K562 (cell line): ENCODE measurements at regions not wholly inside any gene's neighbourhood (a gene's known extent, or its start where the extent isn't known, plus 50 kb on each side); places are given as distances from the start of the nearest gene placed in this dataset.

Source experiments
- ATAC-seq: fragments of 200-7000 bp; cut with Tn5 transposase; 3 replicates; pipeline ENCODE4 v1.9.1; 2020; ENCODE audit warnings: moderate library complexity
- BruUV-seq: library from RNA; stranded (reverse); fragments of 400-500 nt; replicated peaks from 2 replicates; lab custom pipeline; 2021; lab: Mats Ljungman, UMichigan
- CTCF ChIA-PET: fragments of 300-600 bp; formaldehyde crosslinking; extraction: SDS; loops from one replicate; lab custom pipeline; 2021; ENCODE audit warnings: low intra/inter-chr PET ratio; lab: Yijun Ruan, JAX
- POLR2A ChIA-PET: fragments of 300-600, 350-650 bp; sonication (Branson Sonifier 250); formaldehyde crosslinking; extraction: SDS; loops from one replicate; lab custom pipeline; 2021; ENCODE audit warnings: antibody characterized with exemption, inconsistent platforms; lab: Yijun Ruan, JAX
- DNase-seq, 4 experiments: peaks; one replicate each; pipeline versions ENCODE4 v3.0.0 to v3.0.0-alpha.2; 2011 to 2018; ENCODE audit warnings: low spot score in 3 of 4, mixed read lengths in 3 of 4; ENCODE audit errors: extremely low read depth in 1 of 4
- FAIRE-seq: peaks from 2 replicates; lab custom pipeline; 2011; peaks lifted over from hg19 to GRCh38; lab: Jason Lieb, UNC
- H2AFZ ChIP-seq: 2 replicates; pipeline ENCODE4 v1.6.0; 2011; ENCODE audit warnings: low read depth, low read length, control low read depth, inconsistent platforms
- H3K27ac ChIP-seq: fragments of 200-600 bp; 3 replicates; pipeline ENCODE4 v1.8.0; 2011; ENCODE audit warnings: low read depth, mild to moderate bottlenecking, control low read depth, inconsistent platforms, low read length, moderate library complexity, mixed read lengths; ENCODE audit errors: extremely low read depth
- H3K27me3 ChIP-seq, 2 experiments: fragments of 300-600 bp in 1 of 2; 2 replicates in 1 of 2; 3 replicates in 1 of 2; pipeline versions ENCODE4 v1.6.0 to v1.8.0; 2011; ENCODE audit warnings: inconsistent platforms in 2 of 2, low read length in 2 of 2, mild to moderate bottlenecking in 1 of 2, mixed read lengths in 1 of 2, moderate library complexity in 1 of 2; ENCODE audit not compliant: control insufficient read depth in 2 of 2, insufficient read depth in 2 of 2
- H3K36me3 ChIP-seq: fragments of 300-600 bp; 3 replicates; pipeline ENCODE4 v1.8.0; 2011; ENCODE audit warnings: mild to moderate bottlenecking, low read length, inconsistent platforms; ENCODE audit not compliant: control insufficient read depth, insufficient read depth
- H3K4me1 ChIP-seq, 2 experiments: fragments of 200-600 bp in 1 of 2; replicated peaks in 1 of 2; 2 replicates in 1 of 2; 3 replicates in 1 of 2; pipeline versions ENCODE4 v1.5.1 to v1.8.0; 2011; ENCODE audit warnings: inconsistent platforms in 2 of 2, low read length in 2 of 2, mild to moderate bottlenecking in 1 of 2, mixed read lengths in 1 of 2, moderate library complexity in 1 of 2; ENCODE audit not compliant: control insufficient read depth in 2 of 2, insufficient read depth in 2 of 2
- H3K4me2 ChIP-seq: 2 replicates; pipeline ENCODE4 v1.6.1; 2011; ENCODE audit warnings: low read length, control low read depth, inconsistent platforms, mixed read lengths; ENCODE audit not compliant: insufficient read depth
- H3K4me3 ChIP-seq: fragments of 200-600 bp; sonication (generic), shearing (Covaris generic); 2 replicates; pipeline ENCODE4 v1.5.1; 2016; ENCODE audit warnings: control low read depth, inconsistent platforms
- H3K79me2 ChIP-seq: fragments of 200-600 bp; 3 replicates; pipeline ENCODE4 v1.8.0; 2011; ENCODE audit warnings: low read length, inconsistent platforms; ENCODE audit not compliant: control insufficient read depth, insufficient read depth
- H3K9ac ChIP-seq, 2 experiments: 2 replicates each; pipeline versions ENCODE4 v1.6.0 to v1.6.1; 2011; ENCODE audit warnings: low read depth in 2 of 2, low read length in 2 of 2, control low read depth in 1 of 2, inconsistent platforms in 1 of 2, mild to moderate bottlenecking in 1 of 2, mixed read lengths in 1 of 2; ENCODE audit not compliant: insufficient read depth in 1 of 2
- H3K9me1 ChIP-seq: one replicate; pipeline ENCODE4 v1.6.0; 2011; ENCODE audit warnings: inconsistent platforms, mild to moderate bottlenecking, low read length, moderate library complexity; ENCODE audit not compliant: control insufficient read depth, insufficient read depth
- H3K9me3 ChIP-seq: replicated peaks from 2 replicates; pipeline ENCODE4 v1.5.1; 2011; ENCODE audit warnings: low read depth, low read length, inconsistent platforms; ENCODE audit not compliant: control insufficient read depth, insufficient read depth
- H4K20me1 ChIP-seq: replicated peaks from 2 replicates; pipeline ENCODE4 v1.6.1; 2011; ENCODE audit warnings: low read length, inconsistent platforms, mixed read lengths; ENCODE audit not compliant: control insufficient read depth, insufficient read depth
- ATF1 ChIP-seq, 2 experiments: fragments of 450-650 bp in 1 of 2; IDR thresholded peaks; 2 replicates each; pipeline ENCODE4 v1.6.1; 2016; ENCODE audit warnings: missing compliant biosample characterization in 1 of 2, missing genetic modification characterization in 1 of 2
- BDP1 ChIP-seq: IDR thresholded peaks from 3 replicates; pipeline ENCODE4 v1.6.1; 2011; ENCODE audit not compliant: insufficient read length, insufficient read depth
- ETS1 ChIP-seq: conservative IDR thresholded peaks from 2 replicates; pipeline ENCODE4 v1.6.1; 2011; ENCODE audit warnings: low read depth, mild to moderate bottlenecking, low read length; ENCODE audit not compliant: control insufficient read depth
- GABPA ChIP-seq: fragments of 200-800 bp; sonication (Bioruptor generic); conservative IDR thresholded peaks from 2 replicates; pipeline ENCODE4 v1.6.1; 2016; ENCODE audit warnings: low read depth, missing genetic modification characterization, missing compliant biosample characterization
- GABPB1 ChIP-seq: sonication (generic); formaldehyde crosslinking; IDR thresholded peaks from 2 replicates; pipeline ENCODE4 v1.8.0; 2022; ENCODE audit warnings: mild to moderate bottlenecking, missing genetic modification reagents
- L3MBTL2 ChIP-seq: fragments of 450-650 bp; IDR thresholded peaks from 2 replicates; pipeline ENCODE4 v1.6.1; 2016; ENCODE audit warnings: mild to moderate bottlenecking, moderate library complexity
- POLR2G ChIP-seq: fragments of 200-400 bp; formaldehyde crosslinking; IDR thresholded peaks from 2 replicates; pipeline ENCODE4 v1.6.1; 2017; ENCODE audit warnings: low read depth, mild to moderate bottlenecking, antibody characterized with exemption, low read length, moderate library complexity
- RBFOX2 ChIP-seq: fragments of 200-400 bp; formaldehyde crosslinking; IDR thresholded peaks from 2 replicates; pipeline ENCODE4 v1.6.1; 2017; ENCODE audit warnings: low read depth, mild to moderate bottlenecking, low read length, moderate library complexity
- YY1 ChIP-seq, 3 experiments: IDR thresholded peaks; 2 replicates each; pipeline ENCODE4 v1.6.1; 2011; ENCODE audit warnings: low read length in 2 of 3, mild to moderate bottlenecking in 2 of 3, moderate library complexity in 2 of 3, borderline replicate concordance in 1 of 3, control low read depth in 1 of 3, low read depth in 1 of 3; ENCODE audit not compliant: insufficient read depth in 3 of 3, insufficient replicate concordance in 2 of 3, control insufficient read depth in 1 of 3, insufficient read length in 1 of 3; ENCODE audit errors: extremely low read depth in 1 of 3
- ZNF3 ChIP-seq: fragments of 250-450 bp; sonication (Bioruptor Pico); IDR thresholded peaks from 2 replicates; pipeline ENCODE4 v1.5.0; 2021; ENCODE audit warnings: mild to moderate bottlenecking, moderate library complexity
- ZNF695 ChIP-seq: fragments of 450-650 bp; formaldehyde crosslinking; IDR thresholded peaks from 2 replicates; pipeline ENCODE4 v1.4.0; 2020; ENCODE audit warnings: mild to moderate bottlenecking, moderate library complexity
- WGBS: fragments of 100-300 bp; shearing (Covaris generic); methylation state at CpG from one replicate; pipeline ENCODE4 v1.1.6; 2016; ENCODE audit warnings: low coverage, mixed read lengths; ENCODE audit not compliant: insufficient coverage; ENCODE audit errors: missing lambda C conversion rate; 5-methylcytosine and 5-hydroxymethylcytosine counted together
- in situ Hi-C: fragments of 300-500 bp; cut with MboI; formaldehyde crosslinking; loops from 4 replicates; pipeline ENCODE4 v1.15.0; 2018; ENCODE audit warnings: inconsistent platforms, mixed read lengths
- intact Hi-C: fragments of 100-400 bp; cut with micrococcal nuclease; formaldehyde crosslinking; loops from 2 replicates; pipeline ENCODE4 v1.14.2; 2022
- TF ChIP-seq, protein P1 (sequence below), 2 experiments: fragments of 450-650 bp in 1 of 2; sonication (generic) in 1 of 2; formaldehyde crosslinking in 1 of 2; IDR thresholded peaks; 2 replicates each; pipeline versions ENCODE4 v1.7.1 to v1.9.0; 2016 to 2022; ENCODE audit warnings: inconsistent platforms in 1 of 2, mild to moderate bottlenecking in 1 of 2, missing genetic modification reagents in 1 of 2

DNA sequence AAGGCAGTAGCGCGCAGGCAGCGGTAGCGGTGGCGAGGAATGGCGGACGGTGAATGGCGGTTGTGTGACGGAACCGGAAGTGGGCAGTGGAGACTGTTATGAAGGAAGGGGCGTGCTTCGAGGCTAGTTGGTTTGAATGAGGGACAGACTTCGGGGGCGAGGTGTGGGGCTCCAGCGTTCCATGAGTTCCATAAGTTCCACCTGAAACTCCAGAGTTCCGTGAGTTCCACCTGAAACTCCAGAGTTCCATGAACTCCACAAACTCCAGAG lies 70.2 kb downstream of the FAM47C start:
- Histone ChIP-seq H3K27me3 (no peaks in the 10 kb centered on the region; a peak in 1 of 5 replicates), H3K4me3 (peak overlapping the region; percentile 13; the same call in 1 of the 2 replicates), H3K36me3 (no peaks in the 10 kb centered on the region), H4K20me1 (no peaks in the 10 kb centered on the region), H3K4me1 (peaks cover 0 to 7% of the 10 kb centered on the region in 2 experiments; a peak in 2 of 5 replicates), H3K9me3 (no peaks in the 10 kb centered on the region), H3K79me2 (no peaks in the 10 kb centered on the region), H3K9me1 (no peaks in the 10 kb centered on the region), H3K9ac (no peak overlapping the region), H3K4me2 (peak overlapping the region; percentile 68), H2AFZ (peak overlapping the region; percentile 59; the same call in 1 of the 2 replicates), H3K27ac (no peak overlapping the region)
- in situ Hi-C loops (no loop called here), intact Hi-C loops (no loop called here)
- DNase-seq (peak in 1 of 4 experiments; percentile 1), FAIRE-seq (no peak), ATAC-seq (peak; percentile 46; the same call in 1 of the 3 replicates)
- CTCF ChIA-PET, result no interaction called here
- 0% methylated on average over 6 of the region's 16 CpGs for WGBS
- POLR2A ChIA-PET, result no interaction called here
- no TSS peak for BruUV-seq
- TF ChIP-seq ETS1 (no peak), RBFOX2 (peak; percentile 1), L3MBTL2 (0 out of 2 replicates have a peak, but pooled peaks have one; percentile 45), YY1 (IDR thresholded peaks at IDR 0.05; ENCODE audit: borderline replicate concordance in 1 of 3, control insufficient read depth in 1 of 3, extremely low read depth in 1 of 3, insufficient read depth in 3 of 3, insufficient read length in 1 of 3, insufficient replicate concordance in 2 of 3, low read depth in 1 of 3, low read length in 2 of 3) (peak in 2 of 3 experiments; percentile 23 to 43), GABPB1 (CRISPR knock-in tag) (peak; percentile 18; the same call in 1 of the 2 replicates), ATF1 (CRISPR knock-in tag; IDR thresholded peaks at IDR 0.05) (no peak), ATF1 (tag; IDR thresholded peaks at IDR 0.05) (0 out of 2 replicates have a peak, but pooled peaks have one; percentile 8), GABPA (tag) (peak; percentile 84), POLR2G (0 out of 2 replicates have a peak, but pooled peaks have one; percentile 36), ZNF695 (no peak), BDP1 (no peak), ZNF3 (CRISPR knock-in tag) (no peak)
- TF ChIP-seq, protein P1, sequence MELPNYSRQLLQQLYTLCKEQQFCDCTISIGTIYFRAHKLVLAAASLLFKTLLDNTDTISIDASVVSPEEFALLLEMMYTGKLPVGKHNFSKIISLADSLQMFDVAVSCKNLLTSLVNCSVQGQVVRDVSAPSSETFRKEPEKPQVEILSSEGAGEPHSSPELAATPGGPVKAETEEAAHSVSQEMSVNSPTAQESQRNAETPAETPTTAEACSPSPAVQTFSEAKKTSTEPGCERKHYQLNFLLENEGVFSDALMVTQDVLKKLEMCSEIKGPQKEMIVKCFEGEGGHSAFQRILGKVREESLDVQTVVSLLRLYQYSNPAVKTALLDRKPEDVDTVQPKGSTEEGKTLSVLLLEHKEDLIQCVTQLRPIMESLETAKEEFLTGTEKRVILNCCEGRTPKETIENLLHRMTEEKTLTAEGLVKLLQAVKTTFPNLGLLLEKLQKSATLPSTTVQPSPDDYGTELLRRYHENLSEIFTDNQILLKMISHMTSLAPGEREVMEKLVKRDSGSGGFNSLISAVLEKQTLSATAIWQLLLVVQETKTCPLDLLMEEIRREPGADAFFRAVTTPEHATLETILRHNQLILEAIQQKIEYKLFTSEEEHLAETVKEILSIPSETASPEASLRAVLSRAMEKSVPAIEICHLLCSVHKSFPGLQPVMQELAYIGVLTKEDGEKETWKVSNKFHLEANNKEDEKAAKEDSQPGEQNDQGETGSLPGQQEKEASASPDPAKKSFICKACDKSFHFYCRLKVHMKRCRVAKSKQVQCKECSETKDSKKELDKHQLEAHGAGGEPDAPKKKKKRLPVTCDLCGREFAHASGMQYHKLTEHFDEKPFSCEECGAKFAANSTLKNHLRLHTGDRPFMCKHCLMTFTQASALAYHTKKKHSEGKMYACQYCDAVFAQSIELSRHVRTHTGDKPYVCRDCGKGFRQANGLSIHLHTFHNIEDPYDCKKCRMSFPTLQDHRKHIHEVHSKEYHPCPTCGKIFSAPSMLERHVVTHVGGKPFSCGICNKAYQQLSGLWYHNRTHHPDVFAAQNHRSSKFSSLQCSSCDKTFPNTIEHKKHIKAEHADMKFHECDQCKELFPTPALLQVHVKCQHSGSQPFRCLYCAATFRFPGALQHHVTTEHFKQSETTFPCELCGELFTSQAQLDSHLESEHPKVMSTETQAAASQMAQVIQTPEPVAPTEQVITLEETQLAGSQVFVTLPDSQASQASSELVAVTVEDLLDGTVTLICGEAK (IDR thresholded peaks at IDR 0.05), result peak; percentile 58; the same call in 1 of the 2 replicates
- TF ChIP-seq, protein P1 (CRISPR knock-in tag; IDR thresholded peaks at IDR 0.05), result no peak
